T-helper 1 cell treated with Interleukin-12 subunit alpha and Interleukin-12 subunit beta and Interleukin-4 antibody, amounts not matched to agents 30 μg/mL and 1 μg/mL, for 36 hours (primary cell): ENCODE measurements at regions not wholly inside any gene's neighbourhood (a gene's known extent, or its start where the extent isn't known, plus 50 kb on each side); places are given as distances from the start of the nearest gene placed in this dataset.
"Not testable (repeated sequence)": the region's sequence is repeated elsewhere in the genome, so short reads cannot be mapped to it uniquely, and the experiment has no call there.

ENCODE experiments used
- H3K27ac Mint-ChIP-seq: one replicate; pipeline ENCODE4 v1.8.0; 2021; ENCODE audit warnings: mild to moderate bottlenecking, mixed read lengths
- H3K27me3 Mint-ChIP-seq: one replicate; pipeline ENCODE4 v1.8.0; 2021; ENCODE audit warnings: low read depth, mixed read lengths
- H3K36me3 Mint-ChIP-seq: one replicate; pipeline ENCODE4 v1.8.0; 2021; ENCODE audit warnings: low read depth, mixed read lengths
- H3K4me1 Mint-ChIP-seq: one replicate; pipeline ENCODE4 v1.8.0; 2021; ENCODE audit warnings: low read depth, mixed read lengths
- H3K4me3 Mint-ChIP-seq: one replicate; pipeline ENCODE4 v1.8.0; 2021; ENCODE audit warnings: mild to moderate bottlenecking, moderate library complexity, mixed read lengths
- H3K9me3 Mint-ChIP-seq: one replicate; pipeline ENCODE4 v1.8.0; 2021; ENCODE audit warnings: mixed read lengths

DNA sequence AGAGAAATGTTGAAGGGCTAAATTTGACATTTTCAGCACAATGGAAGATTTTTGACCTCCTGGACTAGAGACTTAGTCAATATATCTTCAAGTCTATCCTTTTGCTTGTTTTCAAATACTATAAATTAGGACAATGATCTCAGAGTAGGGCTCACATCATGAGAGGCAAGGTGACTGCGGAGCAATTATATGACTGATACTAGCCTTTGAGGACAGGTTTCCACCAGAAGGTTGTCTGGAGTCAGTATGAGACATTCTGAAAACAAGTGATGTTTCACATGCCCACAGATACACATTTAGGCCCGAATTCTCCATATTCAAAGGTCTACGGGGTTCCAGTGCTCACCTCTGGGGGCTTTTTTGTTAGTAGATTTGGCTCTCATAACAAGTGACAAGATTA is 142.3 kb upstream of the SAMSN1 start:
- Mint-ChIP-seq H3K4me1 (peaks cover 20% of the 10 kb centered on the region), H3K9me3 (peaks cover 10% of the 10 kb centered on the region), H3K4me3 (no peak overlapping the region), H3K27me3 (no peaks in the 10 kb centered on the region), H3K36me3 (peaks cover 16% of the 10 kb centered on the region), H3K27ac (no peak overlapping the region)

- Mint-ChIP-seq H3K27me3 (no peaks in the 10 kb centered on the region), H3K4me1 (peaks cover 24% of the 10 kb centered on the region), H3K4me3 (no peak overlapping the region), H3K27ac (no peak overlapping the region), H3K36me3 (peaks cover 18% of the 10 kb centered on the region), H3K9me3 (peaks cover 10% of the 10 kb centered on the region)
Measured at GRCh38 chr21:14687268-14687625, 141.1 kb upstream of the SAMSN1 start.

DNA sequence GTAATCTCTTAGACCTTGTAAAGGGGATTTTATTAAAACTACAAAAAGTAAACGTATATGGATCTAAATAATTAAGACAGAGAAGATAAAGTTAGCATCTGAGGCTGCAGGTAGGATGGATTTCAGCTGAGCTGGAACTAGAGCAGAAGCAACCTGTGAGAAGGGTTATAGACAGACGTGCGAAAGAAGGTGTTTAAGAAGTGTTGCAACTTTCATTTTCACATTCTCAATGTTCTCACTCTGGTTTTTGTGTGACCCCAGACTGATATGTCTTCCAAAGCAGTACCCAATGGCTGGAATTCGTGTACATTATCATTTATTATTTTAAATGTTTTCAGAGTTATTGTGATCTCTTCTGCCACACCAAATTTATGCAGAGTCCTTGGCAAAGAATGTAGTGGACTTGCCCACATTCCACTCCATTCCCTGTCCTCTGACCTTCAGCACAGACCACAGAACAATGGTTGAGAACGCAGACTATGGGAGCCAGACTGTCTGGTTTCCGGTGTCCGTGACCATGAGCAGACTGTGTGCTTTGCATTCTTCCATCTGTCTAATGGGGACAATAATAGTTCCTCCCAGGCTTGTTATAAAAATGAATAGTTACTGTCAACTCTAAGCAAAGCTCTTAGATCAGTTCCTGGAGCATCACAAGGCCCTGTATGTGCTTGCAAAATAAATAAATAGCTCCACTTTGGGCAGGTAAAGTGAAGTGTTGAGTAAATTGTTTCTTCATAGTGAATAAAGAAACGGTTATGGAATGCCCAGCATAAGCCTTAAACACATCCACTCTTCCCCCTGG is 140.6 kb upstream of the SAMSN1 start:
- Mint-ChIP-seq H3K4me1 (peaks cover 27% of the 10 kb centered on the region), H3K9me3 (peaks cover 10% of the 10 kb centered on the region), H3K4me3 (peak overlapping the region; percentile 55), H3K27ac (peak overlapping the region; percentile 11), H3K27me3 (no peaks in the 10 kb centered on the region), H3K36me3 (peaks cover 18% of the 10 kb centered on the region)

GRCh38 chr21:14685568-14685967 is 139.5 kb upstream of the SAMSN1 start:
- no peak overlapping the region for H3K27ac Mint-ChIP-seq
- peaks cover 10% of the 10 kb centered on the region for H3K9me3 Mint-ChIP-seq
- no peaks in the 10 kb centered on the region for H3K27me3 Mint-ChIP-seq
- H3K4me1 Mint-ChIP-seq: peaks cover 27% of the 10 kb centered on the region
- peaks cover 15% of the 10 kb centered on the region for H3K36me3 Mint-ChIP-seq
- H3K4me3 Mint-ChIP-seq: no peak overlapping the region

DNA sequence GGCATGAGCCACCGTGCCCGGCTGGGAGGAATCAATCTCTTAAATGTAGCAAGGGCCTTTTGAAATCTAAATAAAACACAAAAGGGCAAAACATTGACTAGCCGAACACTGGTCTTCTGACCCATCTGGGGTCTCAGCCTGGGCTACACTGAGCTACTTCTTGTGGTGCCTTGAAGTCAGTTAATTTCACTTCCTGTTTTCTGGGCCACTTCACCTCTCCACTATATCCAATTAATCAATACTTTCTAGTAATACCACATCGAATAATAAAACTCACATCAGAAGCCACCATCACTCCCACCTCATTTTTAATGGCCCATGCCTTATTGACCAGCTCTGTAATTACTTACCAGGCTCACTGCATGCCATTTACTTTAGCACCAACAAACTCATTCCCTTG is 138.0 kb upstream of the SAMSN1 start:
- Mint-ChIP-seq H3K9me3 (peaks cover 2% of the 10 kb centered on the region), H3K4me3 (no peak overlapping the region), H3K36me3 (peaks cover 10% of the 10 kb centered on the region), H3K27ac (no peak overlapping the region), H3K4me1 (peaks cover 29% of the 10 kb centered on the region), H3K27me3 (no peaks in the 10 kb centered on the region)

- Mint-ChIP-seq H3K27ac (no peak overlapping the region), H3K36me3 (peaks cover 6% of the 10 kb centered on the region), H3K4me3 (no peak overlapping the region), H3K9me3 (no peaks in the 10 kb centered on the region), H3K27me3 (no peaks in the 10 kb centered on the region), H3K4me1 (peaks cover 27% of the 10 kb centered on the region)
Measured at GRCh38 chr21:14683063-14683462, 136.9 kb upstream of the SAMSN1 start.

- H3K27ac Mint-ChIP-seq: no peak overlapping the region
Measured at GRCh38 chr21:14678973-14679574, 133.0 kb upstream of the SAMSN1 start.

DNA sequence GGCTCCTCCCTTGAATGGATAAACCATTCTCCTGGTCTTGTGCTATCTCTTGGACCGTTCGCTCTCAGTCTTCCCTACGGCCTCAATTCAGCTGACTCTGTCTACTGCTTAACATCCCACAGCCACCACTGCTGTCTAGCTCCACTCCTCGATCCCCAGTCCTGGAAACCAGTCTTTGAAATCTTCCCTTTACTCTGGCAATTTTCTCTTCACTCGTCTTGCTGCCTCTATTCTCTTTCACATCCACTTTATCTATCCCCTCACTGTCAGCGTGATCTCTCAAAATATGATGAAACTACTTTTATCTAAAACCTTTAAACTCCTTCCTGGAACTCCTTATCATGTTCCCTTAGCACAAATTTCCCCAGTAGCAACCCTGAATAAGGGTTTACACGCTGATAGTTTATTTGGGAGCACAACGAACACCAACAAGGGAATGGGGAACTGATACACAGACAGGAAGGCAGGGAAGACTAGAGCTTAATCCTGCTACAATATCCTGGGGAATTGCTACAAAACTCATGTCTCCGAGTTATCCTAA is 131.6 kb upstream of the SAMSN1 start:
- Mint-ChIP-seq H3K4me1 (peaks cover 36% of the 10 kb centered on the region), H3K9me3 (peaks cover 8% of the 10 kb centered on the region), H3K27ac (peak overlapping the region; percentile 97), H3K4me3 (peak overlapping the region; percentile 19), H3K27me3 (no peaks in the 10 kb centered on the region), H3K36me3 (peaks cover 12% of the 10 kb centered on the region)

More at GRCh38 chr21:14678973-14679574, 133.0 kb upstream of the SAMSN1 start:
- Mint-ChIP-seq H3K36me3 (peaks cover 12% of the 10 kb centered on the region), H3K4me1 (peaks cover 35% of the 10 kb centered on the region), H3K9me3 (peaks cover 8% of the 10 kb centered on the region), H3K4me3 (no peak overlapping the region), H3K27me3 (no peaks in the 10 kb centered on the region)

DNA sequence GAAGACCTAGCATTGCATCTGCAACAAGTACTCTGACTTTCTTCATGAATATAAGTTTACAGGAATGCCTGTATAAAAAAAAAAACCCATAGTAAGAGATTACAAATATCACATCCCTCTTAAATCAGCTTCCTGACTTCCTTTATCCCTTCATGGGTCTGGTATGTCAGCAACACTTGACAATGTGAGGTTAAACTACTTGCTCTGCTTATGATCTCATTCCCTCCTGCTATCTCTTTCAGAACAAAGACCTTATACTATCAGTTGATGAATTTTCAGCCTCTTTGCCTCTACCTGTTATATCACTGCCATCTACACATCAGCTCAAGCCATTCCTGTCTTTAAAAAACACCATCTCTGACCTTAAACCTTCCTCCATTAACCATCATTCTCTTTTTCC is 130.9 kb upstream of the SAMSN1 start:
- H3K9me3 Mint-ChIP-seq: peaks cover 8% of the 10 kb centered on the region
- H3K4me1 Mint-ChIP-seq: peaks cover 35% of the 10 kb centered on the region
- H3K36me3 Mint-ChIP-seq: peaks cover 12% of the 10 kb centered on the region
- peak overlapping the region; percentile 49 for H3K4me3 Mint-ChIP-seq
- H3K27ac Mint-ChIP-seq: peak overlapping the region; percentile 97
- no peaks in the 10 kb centered on the region for H3K27me3 Mint-ChIP-seq

GRCh38 chr21:14675774-14676530 is 129.8 kb upstream of the SAMSN1 start:
- Mint-ChIP-seq H3K27me3 (no peaks in the 10 kb centered on the region), H3K4me1 (peaks cover 35% of the 10 kb centered on the region), H3K4me3 (peak overlapping the region; percentile 68), H3K36me3 (peaks cover 12% of the 10 kb centered on the region), H3K9me3 (peaks cover 8% of the 10 kb centered on the region), H3K27ac (peak overlapping the region; percentile 97)

GRCh38 chr21:14673649-14674048 is 127.5 kb upstream of the SAMSN1 start:
- Mint-ChIP-seq H3K27ac (no peak overlapping the region), H3K27me3 (no peaks in the 10 kb centered on the region), H3K9me3 (peaks cover 21% of the 10 kb centered on the region), H3K4me1 (peaks cover 34% of the 10 kb centered on the region), H3K4me3 (no peak overlapping the region), H3K36me3 (peaks cover 20% of the 10 kb centered on the region)

GRCh38 chr21:14672466-14672865 is 126.4 kb upstream of the SAMSN1 start:
- H3K4me3 Mint-ChIP-seq: no peak overlapping the region
- no peaks in the 10 kb centered on the region for H3K27me3 Mint-ChIP-seq
- peaks cover 23% of the 10 kb centered on the region for H3K9me3 Mint-ChIP-seq
- H3K36me3 Mint-ChIP-seq: peaks cover 17% of the 10 kb centered on the region
- no peak overlapping the region for H3K27ac Mint-ChIP-seq
- peaks cover 28% of the 10 kb centered on the region for H3K4me1 Mint-ChIP-seq

DNA sequence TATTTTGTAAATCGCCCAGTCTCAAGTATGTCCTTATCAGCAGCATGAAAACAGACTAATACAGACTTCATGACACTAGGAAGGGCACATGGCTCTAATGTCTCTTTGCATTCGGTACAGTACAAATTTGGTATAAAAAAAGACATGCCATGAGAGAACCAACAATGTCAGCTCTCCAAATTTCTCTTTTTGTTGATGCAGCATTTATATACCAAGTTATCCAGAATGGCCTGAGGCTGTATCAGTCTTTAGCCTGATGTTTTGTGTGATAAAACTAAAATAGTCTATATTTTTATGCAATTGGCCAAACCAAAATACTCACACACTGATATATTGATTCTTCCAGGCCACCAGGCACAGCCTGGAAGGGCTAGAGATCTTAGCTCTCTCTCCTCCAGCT is 124.3 kb upstream of the SAMSN1 start:
- peaks cover 35% of the 10 kb centered on the region for H3K9me3 Mint-ChIP-seq
- H3K4me3 Mint-ChIP-seq: no peak overlapping the region
- H3K4me1 Mint-ChIP-seq: peaks cover 11% of the 10 kb centered on the region
- H3K36me3 Mint-ChIP-seq: peaks cover 15% of the 10 kb centered on the region
- H3K27me3 Mint-ChIP-seq: no peaks in the 10 kb centered on the region
- H3K27ac Mint-ChIP-seq: no peak overlapping the region

DNA sequence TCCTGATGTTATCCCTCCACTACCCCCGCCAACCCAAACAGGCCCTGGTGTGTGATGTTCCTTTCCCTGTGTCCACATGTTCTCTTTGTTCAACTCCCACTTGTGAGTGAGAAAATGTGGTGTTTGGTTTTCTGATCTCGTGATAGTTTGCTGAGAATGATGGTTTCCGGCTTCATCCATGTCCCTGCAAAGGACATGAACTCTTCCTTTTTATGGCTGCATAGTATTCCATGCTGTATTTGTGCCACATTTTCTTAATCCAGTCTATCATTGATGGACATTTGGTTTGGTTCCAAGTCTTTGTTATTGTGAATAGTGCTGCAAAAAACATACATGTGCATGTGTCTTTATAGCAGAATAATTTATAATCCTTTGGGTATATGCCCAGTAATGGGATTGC is 123.0 kb upstream of the SAMSN1 start:
- not testable (repeated sequence) for H3K4me1 Mint-ChIP-seq, H3K4me3 Mint-ChIP-seq, H3K27me3 Mint-ChIP-seq, H3K27ac Mint-ChIP-seq
- Mint-ChIP-seq H3K36me3 (peaks cover 20% of the 10 kb centered on the region), H3K9me3 (peaks cover 42% of the 10 kb centered on the region)
